HG03442 (cell line): ENCODE measurements at regions not wholly inside any gene's neighbourhood (a gene's known extent, or its start where the extent isn't known, plus 50 kb on each side); places are given as distances from the start of the nearest gene placed in this dataset.

Experiments
- ATAC-seq: cut with Tn5 transposase; IDR thresholded peaks from one replicate; pipeline ENCODE4 v1.9.1; 2021; ENCODE audit warnings: mild to moderate bottlenecking, moderate library complexity; ENCODE audit not compliant: unreplicated experiment

GRCh38 chr2:220310451-220310861, 683.0 kb downstream of the SLC4A3 start:
- ATAC-seq = no peak

DNA sequence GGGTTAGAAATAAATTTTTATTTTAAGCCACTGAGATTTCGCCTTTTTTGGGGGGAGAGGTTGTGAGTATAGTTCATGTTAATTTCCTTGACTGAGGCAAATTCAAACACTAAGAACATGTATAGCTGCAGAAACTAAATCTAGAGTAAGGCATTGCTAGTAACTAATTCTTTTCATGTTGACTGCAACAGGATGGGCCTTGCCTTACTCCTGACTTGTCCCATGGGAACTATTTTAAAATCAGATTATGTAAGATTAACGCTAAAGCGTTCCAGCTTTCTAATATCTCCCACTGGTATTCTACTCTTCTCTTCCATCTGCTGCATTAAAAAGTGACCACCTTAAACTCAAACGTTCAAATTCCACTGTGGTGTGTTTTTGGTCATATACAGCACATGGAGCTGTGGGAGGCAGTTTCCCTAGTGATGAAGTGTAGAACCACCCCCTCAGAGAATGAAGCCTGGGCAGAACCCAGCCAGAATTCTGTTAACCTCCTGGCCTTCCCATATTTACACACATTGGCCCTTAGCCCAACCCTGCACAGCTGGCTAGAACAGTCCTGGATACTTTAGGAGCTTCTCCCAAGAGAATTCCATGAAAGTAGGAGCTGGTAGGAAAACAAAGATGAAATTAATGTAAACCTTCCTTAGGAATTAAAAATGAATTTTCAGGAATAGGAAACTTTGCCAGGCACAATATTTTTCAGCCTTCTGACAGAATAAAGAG, 687.8 kb downstream of the SLC4A3 start:
- ATAC-seq = no peak

GRCh38 chr2:220318037-220318436, 690.6 kb downstream of the SLC4A3 start:
- ATAC-seq = no peak

DNA sequence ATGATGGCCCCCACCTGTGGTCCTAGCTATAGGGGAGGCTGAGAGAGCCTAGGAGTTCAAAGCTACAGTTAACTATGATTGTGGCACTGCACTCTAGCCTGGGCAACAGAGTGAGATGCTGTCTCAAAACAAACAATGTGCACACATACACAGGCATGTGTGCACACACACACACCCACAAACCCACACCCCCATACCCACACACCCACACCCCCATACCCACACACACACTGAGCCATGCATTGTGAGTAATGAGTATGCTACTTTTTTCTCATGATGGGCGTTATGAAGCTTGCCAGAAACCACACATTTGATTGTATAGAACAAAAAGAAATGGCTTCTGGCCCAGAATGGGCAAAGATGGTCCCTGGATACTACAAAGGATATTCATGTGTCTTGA, 691.1 kb downstream of the SLC4A3 start:
- no peak for ATAC-seq

- ATAC-seq = no peak
Measured at GRCh38 chr2:220320326-220320725, 692.9 kb downstream of the SLC4A3 start.

GRCh38 chr2:220332886-220333285, 705.5 kb downstream of the SLC4A3 start:
- ATAC-seq = no peak

- ATAC-seq = no peak
Measured at GRCh38 chr2:220334210-220334609, 706.8 kb downstream of the SLC4A3 start.

DNA sequence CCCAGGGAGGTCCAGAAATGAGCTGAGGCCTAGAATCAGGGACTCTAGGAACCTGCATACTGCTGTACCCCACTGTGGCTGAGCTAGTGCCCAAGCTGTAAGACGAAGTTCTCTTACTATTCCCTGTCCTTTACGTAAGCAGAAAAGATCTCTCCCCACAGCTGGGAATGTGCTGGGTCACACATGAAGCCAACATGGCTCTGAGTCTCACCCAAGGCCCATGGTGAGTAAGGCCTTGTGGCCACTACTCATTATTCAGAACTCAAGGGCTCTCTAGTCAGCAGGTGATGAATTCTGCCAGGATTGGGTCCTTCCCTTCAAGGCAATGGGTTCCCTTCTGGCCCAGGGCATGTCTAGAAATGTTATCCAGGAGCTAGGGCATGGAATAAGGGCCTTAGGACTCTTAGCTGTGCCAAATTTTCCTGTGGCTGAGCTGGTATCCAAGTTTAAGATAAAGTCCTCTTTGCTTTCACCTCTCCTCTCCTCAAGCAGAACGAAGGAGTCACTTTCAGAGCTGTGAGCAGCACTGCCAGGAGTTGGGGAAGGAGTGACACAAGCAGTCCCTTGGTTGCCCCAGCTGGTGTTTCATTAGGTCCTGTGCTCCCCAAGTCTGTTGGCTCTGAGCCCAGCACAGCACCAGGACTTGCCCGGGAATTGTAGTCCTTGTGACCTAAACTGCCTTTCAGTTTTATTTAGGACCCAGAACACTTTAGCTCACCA, 707.6 kb downstream of the SLC4A3 start:
- ATAC-seq = no peak

- ATAC-seq = no peak
Measured at GRCh38 chr2:220335591-220335915, 708.1 kb downstream of the SLC4A3 start.

DNA sequence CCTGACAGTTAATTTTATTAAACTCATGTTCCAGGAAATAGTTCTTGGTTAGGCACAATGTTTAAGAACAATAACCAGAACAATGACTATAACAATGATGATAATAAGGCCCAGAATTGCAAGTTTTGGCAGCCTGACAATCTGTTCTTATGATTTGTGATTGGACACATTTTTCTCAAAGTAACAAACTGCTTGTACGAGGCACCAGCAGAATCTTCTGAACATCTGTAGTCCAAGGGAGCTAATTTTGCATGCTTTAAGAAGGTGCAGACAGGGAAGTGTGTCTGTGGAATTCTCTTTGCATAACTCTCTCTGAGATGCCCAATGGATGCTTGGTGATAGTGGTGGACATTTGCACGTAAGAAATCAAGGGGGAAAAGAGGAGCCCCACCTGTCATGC, 709.3 kb downstream of the SLC4A3 start:
- ATAC-seq = no peak

GRCh38 chr2:220337611-220338440, 710.4 kb downstream of the SLC4A3 start:
- no peak for ATAC-seq

DNA sequence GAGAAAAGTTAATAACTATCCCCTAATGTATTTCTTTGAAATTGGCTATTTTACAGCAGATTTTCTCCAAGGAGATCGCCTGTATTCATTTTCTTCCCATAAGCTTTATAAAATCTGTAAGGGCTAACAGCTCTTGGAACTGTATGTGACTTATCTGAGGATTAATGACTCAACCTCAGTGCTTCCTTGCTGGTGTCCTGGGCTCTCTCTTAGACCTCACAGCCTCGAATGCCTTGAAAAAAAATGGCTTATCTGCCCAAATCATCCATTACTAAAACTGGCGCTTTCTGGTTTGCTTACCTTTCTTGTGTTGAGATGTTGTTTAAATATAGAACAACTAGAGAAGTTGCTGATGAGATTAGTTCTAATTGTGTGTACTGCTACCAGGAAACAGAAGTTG, 713.6 kb downstream of the SLC4A3 start:
- ATAC-seq = no peak

DNA sequence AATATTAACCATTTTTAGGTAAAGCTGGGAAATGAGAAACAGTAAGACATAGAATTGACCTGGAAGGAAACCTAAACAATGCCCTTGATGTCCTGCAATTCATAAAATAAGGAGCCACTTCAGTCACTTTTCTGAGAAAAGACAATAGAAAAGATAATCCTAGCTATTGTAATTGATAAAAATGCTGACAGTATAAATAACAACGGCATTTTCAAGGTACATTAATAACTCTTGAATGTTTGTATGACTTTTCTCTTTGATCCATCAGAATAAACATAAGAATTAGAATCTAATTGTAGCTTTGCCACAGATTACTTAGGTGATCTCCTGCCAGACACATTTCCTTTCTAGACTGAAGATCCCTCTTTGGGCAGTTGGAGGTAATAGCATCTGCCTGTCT, 719.5 kb downstream of the SLC4A3 start:
- no peak for ATAC-seq

GRCh38 chr2:220347626-220348025, 720.2 kb downstream of the SLC4A3 start:
- ATAC-seq = no peak

- no peak for ATAC-seq
Measured at GRCh38 chr2:220348206-220348605, 720.8 kb downstream of the SLC4A3 start.

DNA sequence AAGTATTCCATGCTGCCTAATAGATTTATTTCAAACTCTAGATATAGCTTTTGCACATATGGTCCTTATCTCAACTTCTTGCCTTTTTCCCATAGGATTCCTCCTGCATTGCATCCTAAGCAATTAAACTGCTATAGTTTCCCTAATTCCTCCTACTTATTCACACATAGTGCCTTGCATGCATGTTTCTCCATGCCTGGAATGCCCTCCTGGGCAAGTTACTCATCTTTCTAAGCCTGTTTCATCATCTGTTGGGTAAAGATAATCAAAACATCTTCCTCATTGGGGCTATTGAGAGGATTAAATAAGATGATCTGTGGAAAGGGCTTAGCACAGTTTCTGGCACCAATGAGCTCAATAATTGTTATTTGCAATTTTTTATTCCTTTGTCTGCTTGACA, 726.5 kb downstream of the SLC4A3 start:
- ATAC-seq = no peak

- ATAC-seq = no peak
Measured at GRCh38 chr2:220356076-220356475, 728.6 kb downstream of the SLC4A3 start.

- no peak for ATAC-seq
Measured at GRCh38 chr2:220365023-220365422, 737.6 kb downstream of the SLC4A3 start.

DNA sequence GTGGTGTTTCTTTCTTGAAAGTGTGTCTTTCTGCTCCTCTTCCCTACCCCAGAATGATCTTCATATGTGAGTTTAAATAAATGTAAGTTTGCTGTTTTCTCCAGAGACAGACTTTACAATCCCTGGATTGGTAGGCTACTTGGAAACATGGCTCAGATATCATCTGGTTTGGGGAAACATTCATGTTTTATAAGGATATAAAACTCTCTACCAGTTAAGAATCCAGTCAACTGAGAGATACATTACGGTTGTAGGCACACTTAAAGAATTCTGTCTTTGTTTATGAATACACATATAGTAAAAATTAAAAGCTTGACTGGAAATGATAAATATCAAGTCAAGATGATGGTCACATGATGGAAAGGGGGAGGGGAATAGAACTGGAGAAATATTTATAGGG, 739.3 kb downstream of the SLC4A3 start:
- no peak for ATAC-seq

GRCh38 chr2:220370764-220371163, 743.3 kb downstream of the SLC4A3 start:
- no peak for ATAC-seq

DNA sequence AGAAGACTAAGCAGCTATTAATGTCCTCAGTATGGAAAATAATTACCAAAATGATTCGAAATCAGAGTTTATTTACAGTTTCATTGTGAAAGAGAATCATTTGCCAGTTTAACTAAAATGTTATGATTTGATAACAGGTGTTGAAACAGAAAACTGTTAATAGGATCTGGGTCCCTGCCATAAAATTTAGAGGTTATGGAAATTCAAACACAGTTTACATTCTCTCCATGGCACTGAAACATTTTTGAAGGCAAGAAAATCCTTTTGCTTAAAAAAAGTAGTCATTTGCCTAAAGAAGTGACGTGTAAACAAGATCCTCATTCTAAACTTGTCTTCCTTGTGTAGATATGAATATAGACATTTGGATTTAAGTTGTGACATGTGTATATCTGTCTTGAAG, 743.8 kb downstream of the SLC4A3 start:
- no peak for ATAC-seq

DNA sequence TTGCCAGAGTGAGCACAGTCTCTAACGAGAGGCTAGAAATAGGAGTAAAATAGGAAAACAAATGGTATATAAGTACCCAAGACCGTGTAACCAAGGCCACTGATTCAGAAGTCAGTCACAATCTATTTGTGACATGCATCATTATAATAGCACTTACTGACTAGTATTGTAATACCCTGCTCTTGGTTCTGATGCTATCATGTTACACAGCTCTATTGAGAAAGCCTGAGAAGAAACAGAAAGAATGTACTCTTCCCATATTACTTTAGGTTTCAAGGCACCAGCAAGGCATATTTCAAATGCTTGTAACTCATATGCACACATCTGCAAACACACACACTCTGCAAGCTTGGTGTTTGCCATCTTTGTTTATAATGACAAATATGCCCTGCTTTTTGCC, 746.4 kb downstream of the SLC4A3 start:
- ATAC-seq = no peak
